ENCODE measurements at regions not wholly inside any gene's neighbourhood (a gene's known extent, or its start where the extent isn't known, plus 50 kb on each side); places are given as distances from the start of the nearest gene placed in this dataset.

DNA sequence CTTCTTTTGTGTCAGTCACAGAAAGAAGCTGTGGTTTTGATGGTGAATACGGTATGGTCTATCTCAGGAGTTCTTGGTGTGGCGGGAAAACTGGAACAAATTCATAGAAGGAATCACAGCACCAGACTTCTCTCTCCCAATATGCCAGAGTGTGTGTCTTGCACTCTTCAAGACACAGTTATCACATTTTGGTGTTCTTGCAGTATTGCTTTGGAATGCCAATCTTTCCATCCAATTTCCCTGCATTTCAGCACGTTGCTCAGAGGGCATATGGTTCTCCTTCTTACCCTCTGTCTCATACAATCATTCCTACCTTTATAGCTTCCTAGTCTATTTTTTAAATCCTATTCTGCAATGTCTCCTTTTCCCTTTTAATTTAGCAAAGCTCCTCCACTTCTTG is 216.3 kb downstream of the TMEM182 start:
- no peaks in the 10 kb centered on the region for H3K9me3 ChIP-seq
- no peak overlapping the region for H3K4me3 ChIP-seq (ENCODE audit: low read depth in 1 of 2, low read length in 1 of 2)
- H3K4me1 ChIP-seq (ENCODE audit: control insufficient read depth in 1 of 2, insufficient read depth in 1 of 2, low read depth in 1 of 2, low read length in 1 of 2): no peaks in the 10 kb centered on the region
- H3K36me3 ChIP-seq: no peaks in the 10 kb centered on the region
- no peaks in the 10 kb centered on the region for H3K27me3 ChIP-seq
- no peak overlapping the region for H3K27ac ChIP-seq
- TF ChIP-seq, protein P1, sequence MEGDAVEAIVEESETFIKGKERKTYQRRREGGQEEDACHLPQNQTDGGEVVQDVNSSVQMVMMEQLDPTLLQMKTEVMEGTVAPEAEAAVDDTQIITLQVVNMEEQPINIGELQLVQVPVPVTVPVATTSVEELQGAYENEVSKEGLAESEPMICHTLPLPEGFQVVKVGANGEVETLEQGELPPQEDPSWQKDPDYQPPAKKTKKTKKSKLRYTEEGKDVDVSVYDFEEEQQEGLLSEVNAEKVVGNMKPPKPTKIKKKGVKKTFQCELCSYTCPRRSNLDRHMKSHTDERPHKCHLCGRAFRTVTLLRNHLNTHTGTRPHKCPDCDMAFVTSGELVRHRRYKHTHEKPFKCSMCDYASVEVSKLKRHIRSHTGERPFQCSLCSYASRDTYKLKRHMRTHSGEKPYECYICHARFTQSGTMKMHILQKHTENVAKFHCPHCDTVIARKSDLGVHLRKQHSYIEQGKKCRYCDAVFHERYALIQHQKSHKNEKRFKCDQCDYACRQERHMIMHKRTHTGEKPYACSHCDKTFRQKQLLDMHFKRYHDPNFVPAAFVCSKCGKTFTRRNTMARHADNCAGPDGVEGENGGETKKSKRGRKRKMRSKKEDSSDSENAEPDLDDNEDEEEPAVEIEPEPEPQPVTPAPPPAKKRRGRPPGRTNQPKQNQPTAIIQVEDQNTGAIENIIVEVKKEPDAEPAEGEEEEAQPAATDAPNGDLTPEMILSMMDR (IDR thresholded peaks at IDR 0.05): no peak

DNA sequence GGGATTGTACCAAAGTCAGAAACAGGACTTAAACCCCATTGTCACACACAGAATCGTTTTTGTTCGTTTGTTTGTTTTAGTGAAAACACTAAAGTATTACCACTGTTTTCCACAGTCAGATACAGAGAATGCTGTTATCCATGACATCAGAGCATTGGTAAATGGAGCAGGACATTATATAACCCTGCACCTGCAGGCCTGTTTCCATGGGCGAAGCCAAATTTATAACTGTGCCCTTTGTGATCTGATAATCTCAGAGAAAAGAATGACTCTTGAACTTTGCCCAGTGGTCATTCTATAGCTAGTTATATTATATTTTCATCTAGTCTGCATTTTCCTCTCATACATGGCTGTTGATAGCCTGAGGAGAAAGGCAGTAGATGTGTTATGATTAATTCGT is 217.6 kb downstream of the TMEM182 start:
- Histone ChIP-seq H3K27me3 (no peaks in the 10 kb centered on the region), H3K4me1 (ENCODE audit: control insufficient read depth in 1 of 2, insufficient read depth in 1 of 2, low read depth in 1 of 2, low read length in 1 of 2) (no peaks in the 10 kb centered on the region), H3K9me3 (no peaks in the 10 kb centered on the region), H3K27ac (no peak overlapping the region), H3K36me3 (no peaks in the 10 kb centered on the region), H3K4me3 (ENCODE audit: low read depth in 1 of 2, low read length in 1 of 2) (no peak overlapping the region)
- TF ChIP-seq, protein P1 (IDR thresholded peaks at IDR 0.05): no peak

DNA sequence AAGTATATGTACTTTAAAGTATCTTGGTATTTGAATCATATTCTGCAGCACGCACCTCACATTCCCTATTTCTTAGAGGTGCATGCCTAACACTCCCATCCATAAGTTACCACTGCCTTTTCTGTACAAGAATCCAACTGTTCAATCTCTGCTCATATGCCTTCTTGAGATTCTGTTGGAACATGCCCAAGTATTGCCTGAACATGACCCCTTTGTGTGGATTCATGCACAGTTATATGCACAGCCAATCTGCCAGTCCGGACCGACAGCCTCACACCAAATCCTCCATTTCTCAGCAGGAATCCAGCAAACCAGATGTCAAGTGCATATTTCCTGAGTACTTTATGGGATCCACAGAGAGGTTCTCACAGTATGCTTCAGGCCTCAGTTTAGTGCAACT is 222.0 kb downstream of the TMEM182 start:
- H3K9me3 ChIP-seq: no peaks in the 10 kb centered on the region
- no peak overlapping the region for H3K27ac ChIP-seq
- H3K4me1 ChIP-seq (ENCODE audit: control insufficient read depth in 1 of 2, insufficient read depth in 1 of 2, low read depth in 1 of 2, low read length in 1 of 2): no peaks in the 10 kb centered on the region
- no peaks in the 10 kb centered on the region for H3K27me3 ChIP-seq
- H3K4me3 ChIP-seq (ENCODE audit: low read depth in 1 of 2, low read length in 1 of 2): no peak overlapping the region
- H3K36me3 ChIP-seq: no peaks in the 10 kb centered on the region
- TF ChIP-seq, protein P1 (IDR thresholded peaks at IDR 0.05): no peak

DNA sequence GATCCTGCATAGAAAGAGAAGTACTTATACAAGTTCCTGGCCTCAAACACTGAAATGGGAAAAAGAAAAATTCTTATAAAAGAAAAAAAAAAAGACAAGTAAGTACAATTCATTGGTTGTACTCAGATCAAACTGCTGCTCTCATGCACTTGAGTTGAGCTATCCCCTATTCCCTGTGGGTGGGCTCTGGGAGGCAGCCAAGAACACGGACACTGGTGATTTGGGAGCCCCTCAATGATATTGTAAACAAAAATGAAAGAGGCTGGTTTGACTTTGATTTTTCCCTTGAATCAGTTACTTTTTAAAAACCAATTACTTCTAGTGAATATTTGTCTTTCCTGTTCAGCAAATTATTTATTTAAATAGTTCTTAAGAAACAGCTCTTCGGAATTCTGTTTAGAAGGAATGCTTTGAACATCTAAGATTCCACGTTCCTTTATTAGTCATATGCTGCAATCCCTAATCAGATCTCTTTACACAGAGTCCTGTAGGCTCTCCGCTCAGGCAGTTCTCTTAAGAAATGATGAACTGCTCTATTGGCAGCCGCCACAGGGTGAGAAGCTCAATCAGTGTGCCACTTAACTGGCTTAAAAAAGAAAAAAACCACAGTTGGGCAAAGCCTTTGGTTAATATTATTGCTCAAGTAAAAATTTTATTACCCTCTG is 225.1 kb downstream of the TMEM182 start:
- no peak overlapping the region for H3K4me3 ChIP-seq (ENCODE audit: low read depth in 1 of 2, low read length in 1 of 2)
- H3K36me3 ChIP-seq: no peaks in the 10 kb centered on the region
- H3K27me3 ChIP-seq: no peaks in the 10 kb centered on the region
- no peaks in the 10 kb centered on the region for H3K9me3 ChIP-seq
- H3K4me1 ChIP-seq (ENCODE audit: control insufficient read depth in 1 of 2, insufficient read depth in 1 of 2, low read depth in 1 of 2, low read length in 1 of 2): no peaks in the 10 kb centered on the region
- no peak overlapping the region for H3K27ac ChIP-seq
- TF ChIP-seq, protein P1 (IDR thresholded peaks at IDR 0.05): no peak

DNA sequence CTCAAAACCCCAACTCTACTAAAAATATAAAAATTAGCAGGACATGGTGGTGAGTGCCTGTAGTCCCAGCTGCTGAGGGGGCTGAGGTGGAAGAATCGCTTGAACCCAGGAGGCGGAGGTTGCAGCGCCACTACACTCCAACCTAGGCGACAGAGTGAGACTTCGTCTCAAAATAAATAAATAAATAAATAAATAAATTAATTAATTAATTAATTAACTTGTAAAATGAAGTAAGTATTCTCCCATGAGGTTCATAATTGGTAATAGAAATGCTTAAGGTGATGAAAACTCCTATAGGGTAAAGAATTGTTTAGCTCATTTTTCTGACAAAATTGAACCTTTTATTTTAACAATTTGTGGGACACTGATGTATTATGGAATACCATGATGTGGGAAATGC is 230.8 kb downstream of the TMEM182 start:
- H3K4me1 ChIP-seq (ENCODE audit: control insufficient read depth in 1 of 2, insufficient read depth in 1 of 2, low read depth in 1 of 2, low read length in 1 of 2): no peaks in the 10 kb centered on the region

More for the DNA sequence above, 230.8 kb downstream of the TMEM182 start:
- no peaks in the 10 kb centered on the region for H3K36me3 ChIP-seq
- H3K27ac ChIP-seq: no peak overlapping the region
- TF ChIP-seq, protein P1 (IDR thresholded peaks at IDR 0.05): no peak
- H3K9me3 ChIP-seq: no peaks in the 10 kb centered on the region
- no peaks in the 10 kb centered on the region for H3K27me3 ChIP-seq
- H3K4me3 ChIP-seq (ENCODE audit: low read depth in 1 of 2, low read length in 1 of 2): no peak overlapping the region

Measured in neutrophil (primary cell).